ENCODE measurements at regions not wholly inside any gene's neighbourhood (a gene's known extent, or its start where the extent isn't known, plus 50 kb on each side); places are given as distances from the start of the nearest gene placed in this dataset.

DNA sequence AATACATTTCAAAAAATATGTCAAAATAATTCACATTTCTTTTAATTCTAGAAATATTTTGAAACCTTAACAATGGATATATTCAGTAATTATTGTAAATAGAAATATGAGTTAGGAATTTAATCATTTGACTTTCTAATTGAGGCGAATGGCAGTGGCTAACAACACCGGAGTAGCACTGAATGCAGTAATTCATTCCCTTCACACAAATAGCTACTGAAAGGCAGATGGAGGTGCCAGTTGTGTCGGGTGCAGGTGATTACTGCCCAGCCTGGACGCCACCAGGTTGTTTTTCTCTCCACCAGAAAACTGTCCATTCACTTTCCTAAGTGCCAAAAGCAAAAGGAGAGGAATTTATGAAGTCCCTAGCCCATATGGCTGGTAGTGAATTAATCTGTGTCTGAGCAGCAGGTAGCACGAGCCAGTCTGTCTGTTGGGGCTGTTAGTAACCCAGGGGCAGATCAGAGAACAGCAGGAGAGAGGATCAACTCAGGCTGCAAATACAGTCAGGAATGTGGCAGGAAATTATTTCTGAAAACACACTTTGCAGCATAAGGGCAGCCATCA is 79.3 kb upstream of the GMNC start:
- TF ChIP-seq POLR2AphosphoS5 (IDR thresholded peaks at IDR 0.05; ENCODE audit: borderline replicate concordance, low read depth, low read length) = no peak
- no peak for TF ChIP-seq EZH2 (IDR thresholded peaks at IDR 0.05)

Data from SK-N-MC (cell line).